ENCODE measurements at regions not wholly inside any gene's neighbourhood (a gene's known extent, or its start where the extent isn't known, plus 50 kb on each side); places are given as distances from the start of the nearest gene placed in this dataset.
"Not testable (repeated sequence)": the region's sequence is repeated elsewhere in the genome, so short reads cannot be mapped to it uniquely, and the experiment has no call there.

DNA sequence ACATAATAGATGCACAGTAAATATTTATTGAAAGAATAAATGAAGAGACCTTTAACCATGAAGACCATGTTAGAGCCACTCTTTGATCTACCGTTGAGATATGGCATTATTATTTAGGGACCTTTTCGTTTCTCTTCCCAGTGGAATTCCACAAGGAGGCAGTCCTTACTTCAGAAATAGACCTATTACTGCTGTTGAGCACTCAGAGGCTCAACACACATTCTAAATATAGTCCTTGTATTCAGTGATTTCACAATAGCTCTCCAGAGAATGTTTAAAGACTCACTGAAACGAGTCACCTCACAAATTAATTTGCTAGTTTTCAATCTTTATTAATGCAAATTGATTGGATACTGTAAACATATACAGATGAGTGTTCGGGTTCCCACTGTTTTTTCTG, 603.8 kb downstream of the CDH8 start:
- DNase-seq (ENCODE audit: low read depth in 2 of 2), result no peak

DNA sequence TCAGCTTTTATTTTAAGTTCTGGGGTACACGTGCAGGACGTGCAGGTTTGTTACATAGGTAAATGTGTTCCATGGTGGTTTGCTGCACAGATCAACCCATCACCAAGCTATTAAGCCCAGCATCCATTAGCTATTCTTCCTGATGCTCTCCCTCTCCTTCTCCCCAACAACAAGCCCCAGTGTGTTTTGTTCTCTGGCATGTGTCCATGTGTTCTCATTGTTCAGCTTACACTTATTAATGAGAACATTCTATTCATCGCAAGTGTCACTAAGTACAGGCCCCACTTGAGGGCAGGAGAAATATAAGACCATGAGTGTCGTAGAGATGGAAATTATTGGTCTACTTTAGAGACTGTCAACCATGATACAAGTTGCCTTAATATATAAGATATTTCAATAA, 615.1 kb downstream of the CDH8 start:
- DNase-seq (ENCODE audit: low read depth in 2 of 2), result no peak

DNA sequence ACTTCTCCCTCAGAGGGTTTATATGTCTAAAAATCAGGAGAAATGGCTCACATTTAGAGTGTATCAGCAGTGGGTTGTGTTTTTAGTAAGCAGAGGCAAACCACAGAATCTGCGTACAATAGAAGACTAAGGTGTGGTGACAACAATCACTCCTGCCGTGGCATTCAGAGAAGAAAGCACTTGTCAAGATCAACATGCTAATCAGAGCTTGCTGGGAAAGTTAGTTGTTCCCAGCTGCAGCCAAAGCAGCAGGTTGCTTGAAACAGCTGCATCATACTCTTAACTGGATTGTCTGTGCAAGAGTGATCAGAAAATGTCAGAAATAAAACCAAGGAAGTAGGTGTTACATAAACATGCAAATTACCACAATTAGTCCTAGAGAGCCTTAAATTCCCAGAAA, 616.4 kb downstream of the CDH8 start:
- DNase-seq (ENCODE audit: low read depth in 2 of 2), result no peak

DNA sequence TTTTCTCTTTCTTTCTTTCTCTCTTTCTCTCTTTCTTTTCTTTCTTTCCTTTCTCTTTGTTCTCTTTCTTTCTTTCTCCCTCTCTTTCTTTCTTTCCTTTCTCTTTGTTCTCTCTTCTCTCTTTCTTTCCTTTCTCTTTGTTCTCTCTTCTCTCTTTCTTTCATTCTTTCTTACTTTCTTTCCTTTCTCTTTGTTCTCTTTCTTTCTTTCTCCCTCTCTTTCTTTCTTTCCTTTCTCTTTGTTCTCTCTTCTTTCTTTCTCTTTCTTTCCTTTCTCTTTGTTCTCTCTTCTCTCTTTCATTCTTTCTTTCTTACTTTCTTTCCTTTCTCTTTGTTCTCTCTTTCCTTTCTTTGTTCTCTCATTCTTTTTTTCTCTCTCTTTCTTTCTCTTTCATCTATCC, 617.4 kb downstream of the CDH8 start:
- DNase-seq (ENCODE audit: low read depth in 2 of 2), result not testable (repeated sequence)

DNA sequence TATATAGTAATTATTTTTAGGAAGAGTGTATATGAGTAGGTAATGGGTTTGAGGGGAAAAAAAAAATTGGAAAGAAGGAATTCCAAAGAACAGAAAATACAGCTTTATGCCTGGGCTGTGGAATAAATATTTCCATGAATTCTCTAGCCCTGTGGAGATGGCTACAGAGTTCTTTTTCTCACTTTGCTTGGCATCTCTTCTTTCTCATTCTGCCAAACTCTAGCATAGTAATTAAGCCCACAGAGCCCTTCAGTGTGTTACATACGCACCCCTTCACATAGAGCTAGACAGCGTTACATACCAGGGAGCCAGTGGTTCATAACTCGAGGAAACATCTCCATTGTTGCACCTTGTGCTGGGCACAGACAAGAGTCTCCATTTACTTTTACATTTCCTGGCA, 621.1 kb downstream of the CDH8 start:
- no peak for DNase-seq (ENCODE audit: low read depth in 2 of 2)

DNA sequence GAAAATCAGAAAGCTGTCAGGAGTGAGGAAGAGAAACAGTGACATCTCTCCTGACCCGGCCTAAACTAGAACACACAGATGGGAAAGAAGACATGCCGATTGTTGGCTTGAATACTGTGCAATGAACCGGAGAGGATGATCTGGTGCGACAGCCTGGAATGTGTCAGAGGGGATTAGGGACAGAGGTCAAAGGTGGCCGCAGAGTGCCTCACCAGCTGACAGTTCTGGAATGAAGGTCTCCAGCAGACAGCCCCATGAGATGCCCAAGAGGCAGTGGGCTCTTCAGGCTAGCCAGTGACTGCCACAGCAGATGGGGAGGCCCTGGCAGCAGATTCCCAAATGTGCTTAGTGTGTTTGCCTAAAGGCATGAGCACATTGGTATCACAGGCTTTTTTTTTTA, 623.2 kb downstream of the CDH8 start:
- no peak for DNase-seq (ENCODE audit: low read depth in 2 of 2)

DNA sequence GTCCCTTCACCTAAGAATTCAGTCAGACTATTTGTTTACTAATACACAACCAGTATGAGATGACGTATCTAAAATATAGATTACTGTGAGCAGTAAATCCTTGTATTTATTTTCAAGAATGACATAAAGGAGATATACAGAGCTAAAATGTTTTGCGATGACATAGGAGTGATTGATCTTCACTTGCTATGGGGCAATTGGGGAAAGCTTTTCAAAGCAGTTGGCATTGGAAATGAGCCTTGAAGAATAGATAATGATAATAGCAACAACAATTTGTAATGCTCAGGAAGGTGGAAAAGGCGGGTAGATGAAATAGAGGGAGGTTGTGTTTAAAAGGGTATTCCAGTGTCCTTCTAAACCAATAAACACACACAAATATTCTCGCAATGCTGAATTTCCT, 623.7 kb downstream of the CDH8 start:
- no peak for DNase-seq (ENCODE audit: low read depth in 2 of 2)

DNA sequence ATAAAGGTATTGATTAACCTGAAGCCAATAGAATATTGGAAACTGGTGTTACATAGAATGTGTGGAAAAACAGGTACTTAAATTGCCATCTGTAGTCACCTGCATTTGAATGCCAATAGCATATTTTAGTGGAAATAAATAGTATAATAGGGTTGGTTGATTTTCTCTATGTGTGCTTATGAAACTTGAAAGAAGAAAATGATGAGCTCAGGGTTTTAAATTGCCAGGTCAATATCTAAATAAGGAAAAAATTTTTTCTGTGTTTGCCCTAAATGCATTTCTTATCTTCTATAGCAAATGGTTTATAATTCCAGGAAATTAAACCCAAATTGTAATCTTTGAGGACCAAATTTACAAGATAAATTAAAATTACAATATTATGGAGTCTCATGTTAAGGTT, 626.6 kb downstream of the CDH8 start:
- DNase-seq (ENCODE audit: low read depth in 2 of 2), result no peak

DNA sequence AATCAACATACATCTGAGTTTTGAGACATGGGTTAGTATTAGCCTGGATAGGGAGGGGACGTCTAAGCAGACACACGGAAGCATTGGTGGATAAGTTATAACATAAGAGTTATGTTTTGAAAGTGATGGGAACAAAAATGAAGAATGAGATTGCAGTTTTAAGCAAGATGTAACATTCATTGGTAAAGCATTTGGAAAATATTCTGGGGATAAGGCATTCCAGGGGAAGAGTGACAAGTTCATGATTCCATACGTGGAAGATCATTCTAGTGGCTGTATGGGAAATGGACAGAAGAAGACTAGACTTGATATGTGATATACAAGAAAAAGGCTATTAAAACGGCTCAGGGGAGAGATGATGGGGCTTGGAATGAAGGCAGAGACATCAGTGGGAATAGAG, 632.9 kb downstream of the CDH8 start:
- no peak for DNase-seq (ENCODE audit: low read depth in 2 of 2)

DNA sequence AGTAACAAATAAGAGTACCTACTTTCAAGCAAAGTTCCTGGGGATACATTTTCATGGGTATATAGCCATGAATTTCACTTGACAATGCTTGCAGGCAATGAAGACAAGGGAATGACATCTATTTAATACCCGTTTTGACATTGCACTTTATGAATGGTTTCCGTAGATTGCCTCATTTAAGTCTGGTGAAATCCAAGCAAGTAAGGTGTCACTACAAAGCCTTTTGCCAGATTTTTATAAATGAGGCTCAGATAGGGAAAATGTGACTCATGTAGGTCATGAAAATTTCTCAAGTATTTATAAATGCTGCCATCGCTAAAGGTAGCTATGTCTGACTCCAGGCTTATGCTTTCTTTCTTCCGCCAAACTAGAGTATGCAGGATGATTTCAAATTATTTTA, 644.3 kb downstream of the CDH8 start:
- no peak for DNase-seq (ENCODE audit: low read depth in 2 of 2)

DNA sequence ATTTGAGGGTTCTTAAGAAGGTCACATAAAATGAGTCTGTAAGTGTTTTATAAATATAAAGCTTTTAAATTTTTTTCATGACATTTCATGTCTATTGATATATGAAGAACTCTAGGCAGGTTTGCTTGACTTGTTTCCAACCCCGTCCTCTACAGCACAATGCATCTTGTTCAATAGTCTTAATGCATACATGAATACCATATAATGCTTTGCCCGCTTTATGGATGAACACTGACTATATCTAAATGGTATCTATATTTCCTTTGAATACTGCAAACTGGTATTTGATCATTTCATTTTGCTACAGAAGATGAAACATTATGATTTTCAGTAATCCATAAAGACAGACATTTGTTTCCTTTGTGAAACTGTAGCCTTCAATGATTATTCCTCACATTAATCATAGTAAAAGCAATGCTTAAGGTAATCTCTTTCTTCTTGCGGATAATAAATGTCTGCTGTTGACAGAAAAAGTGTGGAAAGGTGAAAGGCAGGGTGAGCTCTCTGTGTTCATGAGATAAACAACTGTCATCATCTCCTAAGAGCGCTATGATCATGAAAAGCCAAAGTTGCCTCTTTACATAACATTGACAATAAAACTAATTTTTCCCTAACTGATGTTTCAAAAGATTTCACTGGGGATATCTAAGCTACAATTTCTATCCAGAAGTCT, 645.1 kb downstream of the CDH8 start:
- DNase-seq (ENCODE audit: low read depth in 2 of 2), result no peak

DNA sequence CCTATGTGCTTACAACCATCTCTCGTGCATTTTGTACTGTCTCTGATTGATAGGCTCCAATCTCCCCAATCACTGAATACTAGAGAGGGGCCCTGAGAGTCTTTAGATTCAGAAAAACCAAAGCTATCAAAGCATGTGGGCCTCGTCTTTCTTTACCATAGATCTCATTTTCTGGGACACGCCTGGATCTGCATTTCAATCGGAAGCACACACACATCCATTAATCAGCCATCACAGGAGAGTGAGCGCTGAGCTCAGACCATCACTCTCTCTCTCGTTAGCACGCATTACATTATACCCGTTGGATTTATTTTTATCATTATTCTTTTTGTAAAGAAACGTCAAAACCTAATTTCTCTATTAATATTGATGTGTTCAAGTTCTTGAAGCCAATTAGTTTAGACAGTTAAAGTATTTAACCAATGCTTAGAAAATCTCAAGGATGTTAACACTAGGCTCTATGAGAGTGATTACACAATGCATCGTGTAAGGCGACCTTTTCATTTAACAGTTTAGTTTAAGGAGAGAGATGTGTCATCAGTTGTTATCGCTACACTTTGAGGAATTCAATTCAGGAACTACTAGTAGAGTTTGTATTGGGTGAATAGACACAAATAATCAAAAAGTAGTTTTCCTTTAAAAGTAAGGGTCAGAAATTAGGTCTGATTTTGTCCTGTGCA, 650.7 kb downstream of the CDH8 start:
- DNase-seq (ENCODE audit: low read depth in 2 of 2), result no peak

DNA sequence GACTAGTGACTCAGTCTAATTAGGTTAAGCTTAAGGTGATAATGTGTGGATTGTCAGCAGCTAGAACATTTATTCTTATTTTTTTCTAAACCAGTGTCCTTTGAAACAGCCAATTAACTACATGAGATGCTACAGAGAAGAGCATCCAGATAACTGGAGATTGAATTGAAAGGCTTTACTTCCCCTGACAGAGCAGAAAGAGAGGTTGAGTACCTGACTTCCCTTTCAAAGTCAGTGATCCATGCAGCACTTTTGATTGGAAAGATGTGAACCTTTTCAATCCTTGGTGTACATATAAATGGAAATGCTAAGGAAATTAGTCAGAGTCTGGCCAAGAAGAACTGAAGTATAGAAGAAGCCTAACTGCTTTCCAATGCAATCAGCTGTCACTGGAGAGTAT, 653.8 kb downstream of the CDH8 start:
- no peak for DNase-seq (ENCODE audit: low read depth in 2 of 2)

DNA sequence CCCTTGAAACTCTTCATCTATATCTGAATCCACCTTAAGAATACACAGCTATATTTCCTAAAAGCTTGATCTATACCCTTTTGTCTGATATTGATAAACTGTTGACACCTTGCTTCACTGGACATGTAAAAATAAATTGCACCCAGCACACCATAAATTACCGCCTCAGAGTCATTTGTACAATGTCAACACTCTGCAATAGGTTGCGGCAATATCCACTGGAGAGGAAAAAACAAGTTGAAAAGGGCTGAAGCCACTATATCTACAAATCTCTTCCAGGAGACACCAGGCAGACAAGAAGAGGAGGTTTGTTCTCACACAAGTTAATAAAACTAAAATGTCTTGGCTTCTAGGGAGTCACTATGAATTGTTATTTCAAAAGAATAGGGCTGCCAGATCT, 656.9 kb downstream of the CDH8 start:
- no peak for DNase-seq (ENCODE audit: low read depth in 2 of 2)

DNA sequence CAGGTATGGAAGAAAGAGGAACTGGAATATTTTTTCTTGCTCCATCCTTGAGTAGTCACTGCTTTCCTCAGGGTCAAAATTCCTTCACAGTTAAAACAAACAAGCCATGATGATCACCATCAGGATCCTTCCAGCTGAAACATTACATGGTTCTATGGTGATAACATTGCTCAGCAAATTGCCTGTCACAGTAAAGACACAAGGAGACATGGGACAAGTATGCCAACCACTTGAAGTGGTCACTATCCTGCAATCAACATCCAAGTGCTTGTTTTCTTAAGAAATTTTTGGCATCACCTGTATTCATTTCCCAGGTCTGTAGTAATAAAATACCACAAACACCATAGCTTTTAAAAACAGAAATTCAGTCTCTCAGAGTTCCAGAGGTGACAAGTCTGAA, 662.2 kb downstream of the CDH8 start:
- no peak for DNase-seq (ENCODE audit: low read depth in 2 of 2)

DNA sequence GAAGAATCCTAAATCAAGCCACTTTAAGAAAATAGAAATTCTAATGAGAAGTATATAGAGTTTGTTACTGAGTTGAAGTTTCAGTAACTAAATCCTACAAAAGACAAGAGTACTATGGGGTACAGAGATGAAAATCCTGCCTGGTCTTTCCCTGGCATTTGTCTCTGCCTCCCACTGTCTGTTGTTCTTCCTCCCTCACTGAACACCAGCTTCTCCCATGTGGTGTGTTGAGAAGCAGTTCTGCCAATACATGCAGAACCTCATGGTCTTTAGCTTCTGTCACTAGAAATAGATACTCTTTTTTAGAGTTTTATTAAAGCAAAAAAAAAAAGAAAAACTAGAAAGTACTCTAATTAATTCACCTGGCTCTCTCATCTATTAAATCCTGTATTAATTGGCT, 664.4 kb downstream of the CDH8 start:
- DNase-seq (ENCODE audit: low read depth in 2 of 2), result no peak

DNA sequence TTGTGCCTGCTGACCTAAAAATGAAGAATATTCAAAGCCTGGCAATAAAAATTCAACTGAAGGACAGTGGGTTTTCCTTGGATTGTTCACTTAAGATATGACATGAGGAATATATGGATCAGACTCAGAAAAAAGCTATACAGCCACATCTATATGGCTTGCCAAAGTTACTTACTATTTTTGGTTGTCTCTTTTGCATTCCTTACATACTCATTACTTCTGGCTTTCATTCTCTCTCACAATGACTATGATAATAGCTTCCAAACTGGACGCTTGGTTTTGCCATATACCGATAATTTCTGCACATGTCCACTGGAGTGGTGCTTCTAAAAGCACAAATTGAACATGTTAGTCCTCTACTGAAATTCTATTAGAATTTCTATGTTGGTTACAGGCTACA, 664.9 kb downstream of the CDH8 start:
- DNase-seq (ENCODE audit: low read depth in 2 of 2), result no peak

DNA sequence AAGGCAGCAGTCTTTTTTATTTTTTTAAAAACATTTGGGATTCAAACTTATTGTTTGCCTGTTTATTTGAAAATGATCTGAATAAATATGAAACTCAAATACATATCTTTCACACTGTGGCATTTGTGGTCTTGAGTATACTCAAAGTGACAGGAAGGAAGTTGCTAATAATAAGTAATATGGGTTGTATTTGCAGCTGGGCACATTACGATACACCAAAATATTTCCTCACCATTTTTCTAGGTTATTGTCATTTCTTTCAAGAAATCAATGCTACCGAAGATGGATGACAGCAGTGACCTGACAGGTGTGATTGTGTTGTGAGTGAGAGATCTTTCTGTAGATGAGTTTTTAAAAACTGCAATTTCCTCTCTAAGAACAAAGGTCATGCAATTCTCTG, 665.7 kb downstream of the CDH8 start:
- DNase-seq (ENCODE audit: low read depth in 2 of 2), result no peak

DNA sequence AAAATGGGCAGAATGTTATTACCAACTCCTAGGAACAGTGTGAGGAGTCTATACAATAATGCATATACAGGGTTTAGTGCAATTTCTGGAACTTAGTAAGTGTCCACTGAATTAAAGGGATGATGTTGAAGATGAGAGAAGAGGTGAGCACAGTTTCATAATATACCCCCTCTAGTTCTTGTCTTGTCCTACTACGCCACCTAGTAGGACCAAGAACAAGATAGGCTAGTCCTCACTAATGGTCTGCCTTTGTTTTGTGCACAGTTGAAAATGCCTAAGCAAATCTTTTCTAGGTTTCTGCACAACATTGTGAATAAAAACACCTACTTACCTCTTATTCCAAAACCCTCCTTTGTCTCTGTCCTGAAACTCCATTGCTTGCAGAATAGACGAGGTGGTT, 670.2 kb downstream of the CDH8 start:
- DNase-seq (ENCODE audit: low read depth in 2 of 2), result no peak

DNA sequence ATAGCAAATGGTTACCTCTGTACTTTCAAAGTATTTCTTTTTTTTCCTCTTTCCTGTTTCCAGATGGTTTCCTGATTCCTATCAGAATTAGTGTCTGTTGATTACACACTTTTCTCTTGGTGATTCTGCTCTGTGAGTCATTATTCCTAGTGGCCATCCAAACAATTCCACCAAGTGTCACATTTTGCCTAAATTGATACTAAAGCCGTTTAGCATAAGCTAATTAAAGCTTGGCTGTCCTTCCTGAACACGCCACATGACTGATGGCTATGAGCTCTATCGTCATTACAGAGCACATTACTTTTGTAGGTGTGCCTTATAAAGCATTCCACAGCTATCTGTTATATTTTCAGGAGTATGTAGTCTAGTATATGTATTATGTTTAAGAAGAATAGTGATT, 671.2 kb downstream of the CDH8 start:
- no peak for DNase-seq (ENCODE audit: low read depth in 2 of 2)

DNA sequence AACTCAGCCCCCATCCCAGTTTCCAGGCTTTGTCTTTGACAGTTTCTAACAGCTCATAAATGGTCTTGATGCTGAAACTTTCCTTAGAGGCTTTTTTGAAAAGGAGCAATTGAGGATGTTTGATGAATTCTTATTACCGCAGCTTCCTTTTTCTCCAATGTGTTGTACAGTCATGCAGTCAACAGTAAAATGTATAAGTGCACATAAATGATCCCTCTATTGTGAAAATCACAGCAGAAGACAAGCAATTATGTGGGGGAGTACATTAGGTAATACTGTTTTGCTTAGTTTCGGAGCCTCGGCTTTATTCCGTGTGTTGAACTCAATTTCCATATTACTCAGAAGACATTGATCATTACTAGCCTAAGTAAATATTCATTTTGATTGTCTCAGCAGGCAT, 673.7 kb downstream of the CDH8 start:
- DNase-seq (ENCODE audit: low read depth in 2 of 2), result no peak

DNA sequence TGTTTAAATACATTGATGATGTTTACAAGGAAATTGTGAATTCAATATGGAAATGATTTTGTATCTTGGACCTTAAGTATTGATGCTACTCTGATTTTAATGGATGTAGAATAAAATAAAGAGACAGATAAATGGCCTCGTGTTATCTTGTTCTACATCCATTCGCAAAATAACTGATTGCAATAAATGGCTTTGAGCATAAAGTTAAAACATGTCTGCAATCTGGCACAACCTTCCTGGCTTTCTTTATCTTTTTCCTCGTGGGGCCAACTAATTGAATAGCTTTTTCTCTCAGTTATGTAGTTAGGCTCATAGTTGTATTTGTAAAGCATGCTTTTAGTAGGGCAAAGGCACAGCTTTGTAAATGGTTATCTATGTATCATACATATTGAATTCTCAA, 691.4 kb downstream of the CDH8 start:
- no peak for DNase-seq (ENCODE audit: low read depth in 2 of 2)

DNA sequence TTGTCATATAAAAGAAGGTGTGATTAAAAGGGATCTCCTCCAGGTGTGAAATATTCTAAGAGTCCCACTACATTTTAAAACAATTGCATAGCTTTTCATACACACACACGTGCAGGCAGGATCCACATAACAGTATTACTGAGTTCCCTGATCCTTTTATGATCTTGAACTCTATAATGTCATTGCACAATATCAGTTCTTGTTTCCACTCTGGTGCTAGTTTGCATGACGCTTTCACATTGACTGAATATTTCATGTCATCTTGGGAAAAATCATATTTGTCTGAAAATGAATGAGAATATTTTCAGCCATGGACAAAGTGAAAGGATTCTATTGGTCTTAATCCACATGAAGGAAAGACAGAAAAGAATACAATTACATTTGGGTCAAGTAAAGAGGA, 703.8 kb downstream of the CDH8 start:
- no peak for DNase-seq (ENCODE audit: low read depth in 2 of 2)

DNA sequence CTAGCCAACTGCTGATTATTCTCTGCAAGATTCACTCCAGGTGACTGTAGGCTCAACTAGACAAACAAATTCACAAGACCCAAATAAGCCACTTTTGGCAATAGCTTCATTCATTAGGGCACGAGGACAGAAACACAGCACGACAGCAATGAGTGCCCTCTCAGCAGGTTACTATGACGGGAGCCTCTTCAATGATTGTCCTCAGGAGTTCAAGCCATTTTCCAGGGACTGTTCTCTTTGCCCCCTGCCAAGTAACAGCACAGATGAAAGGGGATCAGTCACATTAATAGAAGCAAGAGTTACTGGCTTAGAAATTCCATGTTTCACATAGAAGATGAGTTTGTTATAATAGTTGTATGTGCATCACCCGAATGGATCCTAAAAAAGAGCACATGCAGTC, 712.2 kb downstream of the CDH8 start:
- DNase-seq (ENCODE audit: low read depth in 2 of 2), result no peak

All from fibroblast of skin of left biceps (primary cell).